ENCODE measurements at regions not wholly inside any gene's neighbourhood (a gene's known extent, or its start where the extent isn't known, plus 50 kb on each side); places are given as distances from the start of the nearest gene placed in this dataset.

- no peak overlapping the region for H3K27ac Mint-ChIP-seq
- peaks cover 0 to 11% (median 5%) of the 10 kb centered on the region in 3 donors for H3K27me3 Mint-ChIP-seq (ENCODE audit: low read depth in 3 of 3)
- H3K9me3 Mint-ChIP-seq = no peaks in the 10 kb centered on the region
Measured at GRCh38 chr4:3683744-3684421, 82.3 kb upstream of the ADRA2C start.

GRCh38 chr4:3683077-3683743 lies 83.0 kb upstream of the ADRA2C start:
- H3K4me3 Mint-ChIP-seq = no peak overlapping the region
- H3K27ac Mint-ChIP-seq = no peak overlapping the region
- peaks cover 0 to 11% (median 5%) of the 10 kb centered on the region in 3 donors for H3K27me3 Mint-ChIP-seq (ENCODE audit: low read depth in 3 of 3)
- no peak for DNase-seq
- no peaks in the 10 kb centered on the region for H3K4me1 Mint-ChIP-seq
- H3K36me3 Mint-ChIP-seq = no peaks in the 10 kb centered on the region
- no peaks in the 10 kb centered on the region for H3K9me3 Mint-ChIP-seq

More at GRCh38 chr4:3683744-3684421, 82.3 kb upstream of the ADRA2C start:
- Mint-ChIP-seq H3K4me3 (no peak overlapping the region), H3K4me1 (no peaks in the 10 kb centered on the region), H3K36me3 (no peaks in the 10 kb centered on the region)
- DNase-seq = no peak

- no peaks in the 10 kb centered on the region for H3K9me3 Mint-ChIP-seq
- no peaks in the 10 kb centered on the region for H3K4me1 Mint-ChIP-seq
- no peak for DNase-seq
- peaks cover 0 to 11% (median 5%) of the 10 kb centered on the region in 3 donors for H3K27me3 Mint-ChIP-seq (ENCODE audit: low read depth in 3 of 3)
- H3K4me3 Mint-ChIP-seq = no peak overlapping the region
- H3K27ac Mint-ChIP-seq = no peak overlapping the region
- H3K36me3 Mint-ChIP-seq = no peaks in the 10 kb centered on the region
Measured at GRCh38 chr4:3682236-3683076, 83.7 kb upstream of the ADRA2C start.

GRCh38 chr4:3681191-3681590 lies 85.0 kb upstream of the ADRA2C start:
- no peak for DNase-seq
- Mint-ChIP-seq H3K4me3 (no peak overlapping the region), H3K36me3 (no peaks in the 10 kb centered on the region), H3K27me3 (ENCODE audit: low read depth in 3 of 3) (peaks cover 0 to 15% (median 3%) of the 10 kb centered on the region in 3 donors), H3K27ac (no peak overlapping the region), H3K9me3 (no peaks in the 10 kb centered on the region), H3K4me1 (no peaks in the 10 kb centered on the region)

- Mint-ChIP-seq H3K27ac (no peak overlapping the region), H3K4me1 (no peaks in the 10 kb centered on the region), H3K36me3 (no peaks in the 10 kb centered on the region), H3K4me3 (no peak overlapping the region), H3K9me3 (no peaks in the 10 kb centered on the region), H3K27me3 (ENCODE audit: low read depth in 3 of 3) (peaks cover under 1 to 16% (median 2%) of the 10 kb centered on the region in 3 donors)
- no peak for DNase-seq
Measured at GRCh38 chr4:3680656-3681055, 85.5 kb upstream of the ADRA2C start.

GRCh38 chr4:3679851-3680311 lies 86.3 kb upstream of the ADRA2C start:
- no peak for DNase-seq
- Mint-ChIP-seq H3K27ac (no peak overlapping the region), H3K4me1 (no peaks in the 10 kb centered on the region), H3K36me3 (no peaks in the 10 kb centered on the region), H3K27me3 (ENCODE audit: low read depth in 3 of 3) (peaks cover 0 to 16% (median 4%) of the 10 kb centered on the region in 3 donors), H3K9me3 (no peaks in the 10 kb centered on the region), H3K4me3 (no peak overlapping the region)

- Mint-ChIP-seq H3K9me3 (no peaks in the 10 kb centered on the region), H3K4me3 (no peak overlapping the region), H3K27me3 (ENCODE audit: low read depth in 3 of 3) (peaks cover 0 to 12% (median 4%) of the 10 kb centered on the region in 3 donors), H3K36me3 (no peaks in the 10 kb centered on the region), H3K4me1 (no peaks in the 10 kb centered on the region), H3K27ac (no peak overlapping the region)
- DNase-seq = no peak
Measured at GRCh38 chr4:3679071-3679825, 86.9 kb upstream of the ADRA2C start.

GRCh38 chr4:3677748-3678070 lies 88.5 kb upstream of the ADRA2C start:
- H3K27me3 Mint-ChIP-seq (ENCODE audit: low read depth in 3 of 3) = peaks cover 0 to 16% (median 4%) of the 10 kb centered on the region in 3 donors
- no peak for DNase-seq
- H3K4me1 Mint-ChIP-seq = no peaks in the 10 kb centered on the region
- H3K9me3 Mint-ChIP-seq = no peaks in the 10 kb centered on the region
- no peaks in the 10 kb centered on the region for H3K36me3 Mint-ChIP-seq
- H3K27ac Mint-ChIP-seq = no peak overlapping the region
- no peak overlapping the region for H3K4me3 Mint-ChIP-seq

GRCh38 chr4:3676907-3677747 lies 89.1 kb upstream of the ADRA2C start:
- no peak for DNase-seq
- no peaks in the 10 kb centered on the region for H3K36me3 Mint-ChIP-seq
- H3K4me3 Mint-ChIP-seq = no peak overlapping the region
- H3K27ac Mint-ChIP-seq = no peak overlapping the region
- no peaks in the 10 kb centered on the region for H3K4me1 Mint-ChIP-seq
- no peaks in the 10 kb centered on the region for H3K9me3 Mint-ChIP-seq
- H3K27me3 Mint-ChIP-seq (ENCODE audit: low read depth in 3 of 3) = peaks cover 3 to 13% (median 4%) of the 10 kb centered on the region in 3 donors

GRCh38 chr4:3676196-3676595 lies 90.0 kb upstream of the ADRA2C start:
- Mint-ChIP-seq H3K36me3 (no peaks in the 10 kb centered on the region), H3K9me3 (no peaks in the 10 kb centered on the region), H3K27ac (no peak overlapping the region), H3K4me1 (no peaks in the 10 kb centered on the region), H3K4me3 (no peak overlapping the region), H3K27me3 (ENCODE audit: low read depth in 3 of 3) (peaks cover 3 to 10% (median 4%) of the 10 kb centered on the region in 3 donors)
- DNase-seq = no peak

- Mint-ChIP-seq H3K4me3 (no peak overlapping the region), H3K36me3 (no peaks in the 10 kb centered on the region), H3K9me3 (no peaks in the 10 kb centered on the region), H3K4me1 (no peaks in the 10 kb centered on the region), H3K27ac (no peak overlapping the region), H3K27me3 (ENCODE audit: low read depth in 3 of 3) (peaks cover 3 to 8% (median 4%) of the 10 kb centered on the region in 3 donors)
- DNase-seq = no peak
Measured at GRCh38 chr4:3675251-3676115, 90.7 kb upstream of the ADRA2C start.

- DNase-seq = no peak
- Mint-ChIP-seq H3K27ac (no peak overlapping the region), H3K9me3 (no peaks in the 10 kb centered on the region), H3K27me3 (ENCODE audit: low read depth in 3 of 3) (peaks cover 3 to 8% (median 4%) of the 10 kb centered on the region in 3 donors), H3K4me3 (no peak overlapping the region), H3K4me1 (no peaks in the 10 kb centered on the region), H3K36me3 (no peaks in the 10 kb centered on the region)
Measured at GRCh38 chr4:3674479-3674851, 91.7 kb upstream of the ADRA2C start.

Measured in immature natural killer cell (primary cell).